NCI-H1092 treated with DMSO at 0.1 percent for 48 hours (cell line): ENCODE measurements at regions not wholly inside any gene's neighbourhood (a gene's known extent, or its start where the extent isn't known, plus 50 kb on each side); places are given as distances from the start of the nearest gene placed in this dataset.

ENCODE experiments used
- DNase-seq: peaks from one replicate; lab custom pipeline; 2025; lab: John Stamatoyannopoulos, UW

GRCh38 chr5:68407311-68408239 is 192.0 kb downstream of the PIK3R1 start:
- DNase-seq = no peak

- DNase-seq = no peak
These were observed 192.9 kb downstream of the PIK3R1 start for GRCh38 chr5:68408345-68408871.

- DNase-seq = no peak
These were observed 193.7 kb downstream of the PIK3R1 start for GRCh38 chr5:68409259-68409658.

GRCh38 chr5:68411161-68411560 is 195.6 kb downstream of the PIK3R1 start:
- no peak for DNase-seq

GRCh38 chr5:68415177-68416085 is 199.9 kb downstream of the PIK3R1 start:
- no peak for DNase-seq

GRCh38 chr5:68416714-68417113 is 201.2 kb downstream of the PIK3R1 start:
- DNase-seq = no peak

GRCh38 chr5:68418201-68418600 is 202.6 kb downstream of the PIK3R1 start:
- no peak for DNase-seq

- DNase-seq = no peak
These were observed 203.1 kb downstream of the PIK3R1 start for GRCh38 chr5:68418680-68419079.

GRCh38 chr5:68419081-68419636 is 203.6 kb downstream of the PIK3R1 start:
- DNase-seq = no peak

- DNase-seq = no peak
These were observed 204.3 kb downstream of the PIK3R1 start for GRCh38 chr5:68419637-68420452.

GRCh38 chr5:68420476-68421344 is 205.2 kb downstream of the PIK3R1 start:
- no peak for DNase-seq

- no peak for DNase-seq
These were observed 206.1 kb downstream of the PIK3R1 start for GRCh38 chr5:68421485-68422220.

GRCh38 chr5:68423154-68423811 is 207.7 kb downstream of the PIK3R1 start:
- DNase-seq = no peak

GRCh38 chr5:68424799-68425537 is 209.4 kb downstream of the PIK3R1 start:
- DNase-seq = no peak

- DNase-seq = no peak
These were observed 211.0 kb downstream of the PIK3R1 start for GRCh38 chr5:68426586-68426985.

- no peak for DNase-seq
These were observed 212.8 kb downstream of the PIK3R1 start for GRCh38 chr5:68428231-68428811.

GRCh38 chr5:68429510-68429909 is 214.0 kb downstream of the PIK3R1 start:
- no peak for DNase-seq

GRCh38 chr5:68430279-68430678 is 214.7 kb downstream of the PIK3R1 start:
- no peak for DNase-seq
